Smooth muscle cell (in vitro differentiated cells): ENCODE measurements at regions not wholly inside any gene's neighbourhood (a gene's known extent, or its start where the extent isn't known, plus 50 kb on each side); places are given as distances from the start of the nearest gene placed in this dataset.

Experiments
- DNase-seq: peaks from one replicate; lab custom pipeline; 2025; ENCODE audit not compliant: unreplicated experiment; lab: John Stamatoyannopoulos, UW
- H2AFZ ChIP-seq: fragments of 200-600 bp; sonication (generic); 2 replicates; pipeline ENCODE4 v1.6.0; 2016; ENCODE audit warnings: antibody characterized with exemption, low read depth, mild to moderate bottlenecking
- H3F3A ChIP-seq: fragments of 200-600 bp; sonication (generic); 2 replicates; pipeline ENCODE4 v1.6.0; 2017; ENCODE audit warnings: antibody characterized with exemption, low read depth
- H3K27ac ChIP-seq: fragments of 200-600 bp; sonication (generic); 2 replicates; pipeline ENCODE4 v1.5.1; 2016; ENCODE audit warnings: low read depth, mild to moderate bottlenecking
- H3K27me3 ChIP-seq: fragments of 200-600 bp; sonication (generic); 2 replicates; pipeline ENCODE4 v1.6.1; 2016; ENCODE audit warnings: low read depth, mild to moderate bottlenecking
- H3K36me3 ChIP-seq: fragments of 200-600 bp; sonication (generic); 2 replicates; pipeline ENCODE4 v1.5.1; 2016; ENCODE audit warnings: low read depth
- H3K4me1 ChIP-seq: fragments of 200-600 bp; sonication (generic); 2 replicates; pipeline ENCODE4 v1.5.1; 2016; ENCODE audit warnings: low read depth
- H3K4me2 ChIP-seq: fragments of 200-600 bp; sonication (generic); 2 replicates; pipeline ENCODE4 v1.6.0; 2016; ENCODE audit warnings: mild to moderate bottlenecking
- H3K4me3 ChIP-seq: fragments of 200-600 bp; sonication (generic); 2 replicates; pipeline ENCODE4 v1.5.1; 2016; ENCODE audit warnings: mild to moderate bottlenecking
- H3K79me2 ChIP-seq: fragments of 200-600 bp; sonication (generic); 2 replicates; pipeline ENCODE4 v1.6.0; 2016; ENCODE audit warnings: low read depth, mild to moderate bottlenecking
- H3K9ac ChIP-seq: fragments of 200-600 bp; sonication (generic); 2 replicates; pipeline ENCODE4 v1.6.0; 2016; ENCODE audit warnings: low read depth
- H3K9me3 ChIP-seq: fragments of 200-600 bp; sonication (generic); replicated peaks from 2 replicates; pipeline ENCODE4 v1.5.1; 2016; ENCODE audit warnings: low read depth
- H4K20me1 ChIP-seq: fragments of 200-600 bp; sonication (generic); 2 replicates; pipeline ENCODE4 v1.6.0; 2016; ENCODE audit warnings: low read depth
- CTCF ChIP-seq: fragments of 200-600 bp; sonication (generic); IDR thresholded peaks from 2 replicates; pipeline ENCODE4 v1.5.1; 2017; ENCODE audit warnings: borderline replicate concordance, mild to moderate bottlenecking, antibody characterized with exemption; ENCODE audit not compliant: insufficient read depth, poor library complexity, severe bottlenecking
- WGBS: methylation state at CpG from one replicate; pipeline ENCODE4 v1.1.7; 2016; ENCODE audit warnings: low lambda C conversion rate; 5-methylcytosine and 5-hydroxymethylcytosine counted together

- H3K27ac ChIP-seq = no peak overlapping the region
- no peaks in the 10 kb centered on the region for H3F3A ChIP-seq
- H3K9ac ChIP-seq = no peak overlapping the region
- H3K9me3 ChIP-seq = no peaks in the 10 kb centered on the region
- no peaks in the 10 kb centered on the region for H4K20me1 ChIP-seq
- 86% methylated on average over 5 of the region's 5 CpGs for WGBS
- no peak overlapping the region for H2AFZ ChIP-seq
- H3K4me1 ChIP-seq = peaks cover 7% of the 10 kb centered on the region
- no peak for DNase-seq
- H3K4me2 ChIP-seq = no peak overlapping the region
- H3K36me3 ChIP-seq = no peaks in the 10 kb centered on the region
- no peak for TF ChIP-seq CTCF
- no peaks in the 10 kb centered on the region for H3K79me2 ChIP-seq
- H3K27me3 ChIP-seq = peaks cover 13% of the 10 kb centered on the region
- H3K4me3 ChIP-seq = no peak overlapping the region
Measured at GRCh38 chr15:70453766-70454165, 309.6 kb downstream of the UACA start.

GRCh38 chr15:70453238-70453637 is 310.1 kb downstream of the UACA start:
- Histone ChIP-seq H3K4me2 (no peak overlapping the region), H3K27me3 (peaks cover 16% of the 10 kb centered on the region), H3K27ac (no peak overlapping the region), H3K79me2 (no peaks in the 10 kb centered on the region), H3F3A (no peaks in the 10 kb centered on the region), H3K4me3 (no peak overlapping the region), H4K20me1 (no peaks in the 10 kb centered on the region), H3K4me1 (peaks cover 7% of the 10 kb centered on the region), H2AFZ (no peak overlapping the region), H3K36me3 (no peaks in the 10 kb centered on the region), H3K9ac (no peak overlapping the region), H3K9me3 (no peaks in the 10 kb centered on the region)
- no peak for DNase-seq
- no peak for TF ChIP-seq CTCF
- WGBS = 67% methylated on average over 6 of the region's 6 CpGs

GRCh38 chr15:70451821-70452653 is 311.3 kb downstream of the UACA start:
- peaks cover 7% of the 10 kb centered on the region for H3K4me1 ChIP-seq
- no peaks in the 10 kb centered on the region for H3K79me2 ChIP-seq
- no peak for TF ChIP-seq CTCF
- H3K4me2 ChIP-seq = no peak overlapping the region
- H3F3A ChIP-seq = no peaks in the 10 kb centered on the region
- no peak overlapping the region for H3K4me3 ChIP-seq
- H3K27me3 ChIP-seq = peaks cover 16% of the 10 kb centered on the region
- DNase-seq = no peak
- no peaks in the 10 kb centered on the region for H4K20me1 ChIP-seq
- H3K9me3 ChIP-seq = no peaks in the 10 kb centered on the region
- 30% methylated on average over 26 of the region's 26 CpGs for WGBS
- H2AFZ ChIP-seq = no peak overlapping the region
- H3K27ac ChIP-seq = no peak overlapping the region
- H3K9ac ChIP-seq = no peak overlapping the region
- no peaks in the 10 kb centered on the region for H3K36me3 ChIP-seq

- WGBS = no CpG with 5 or more reads among the region's 3 CpGs
Measured at GRCh38 chr15:70450142-70450443, 313.3 kb downstream of the UACA start.

More at GRCh38 chr15:70450142-70450443, 313.3 kb downstream of the UACA start:
- H3F3A ChIP-seq = no peaks in the 10 kb centered on the region
- no peak for DNase-seq
- H3K4me2 ChIP-seq = no peak overlapping the region
- no peaks in the 10 kb centered on the region for H3K79me2 ChIP-seq
- no peak overlapping the region for H3K4me3 ChIP-seq
- no peaks in the 10 kb centered on the region for H4K20me1 ChIP-seq
- H3K27ac ChIP-seq = no peak overlapping the region
- TF ChIP-seq CTCF = no peak
- H3K4me1 ChIP-seq = peaks cover 7% of the 10 kb centered on the region
- H3K36me3 ChIP-seq = no peaks in the 10 kb centered on the region
- H3K27me3 ChIP-seq = peaks cover 22% of the 10 kb centered on the region
- no peaks in the 10 kb centered on the region for H3K9me3 ChIP-seq
- H3K9ac ChIP-seq = no peak overlapping the region
- no peak overlapping the region for H2AFZ ChIP-seq
